HG03025 (cell line): ENCODE measurements at regions not wholly inside any gene's neighbourhood (a gene's known extent, or its start where the extent isn't known, plus 50 kb on each side); places are given as distances from the start of the nearest gene placed in this dataset.

Source experiments
- ATAC-seq: cut with Tn5 transposase; IDR thresholded peaks from one replicate; pipeline ENCODE4 v1.9.1; 2021; ENCODE audit warnings: mild to moderate bottlenecking, moderate library complexity; ENCODE audit not compliant: unreplicated experiment, low FRiP score

GRCh38 chr20:50398821-50399554 is 111.2 kb upstream of the PTPN1 start:
- no peak for ATAC-seq

- ATAC-seq, result no peak
These were observed 110.6 kb upstream of the PTPN1 start for GRCh38 chr20:50399555-50399916.

GRCh38 chr20:50399917-50400704 is 110.1 kb upstream of the PTPN1 start:
- no peak for ATAC-seq

GRCh38 chr20:50400705-50401586 is 109.2 kb upstream of the PTPN1 start:
- no peak for ATAC-seq

- ATAC-seq, result no peak
These were observed 108.4 kb upstream of the PTPN1 start for GRCh38 chr20:50401587-50402418.

GRCh38 chr20:50403565-50404418 is 106.4 kb upstream of the PTPN1 start:
- no peak for ATAC-seq

- no peak for ATAC-seq
These were observed 105.6 kb upstream of the PTPN1 start for GRCh38 chr20:50404419-50405234.

- ATAC-seq, result no peak
These were observed 104.8 kb upstream of the PTPN1 start for GRCh38 chr20:50405235-50405914.

GRCh38 chr20:50405915-50406609 is 104.1 kb upstream of the PTPN1 start:
- no peak for ATAC-seq

- ATAC-seq, result no peak
These were observed 103.5 kb upstream of the PTPN1 start for GRCh38 chr20:50406610-50407136.

GRCh38 chr20:50408526-50409364 is 101.4 kb upstream of the PTPN1 start:
- ATAC-seq, result no peak

- ATAC-seq, result no peak
These were observed 100.7 kb upstream of the PTPN1 start for GRCh38 chr20:50409495-50409894.

GRCh38 chr20:50410343-50410742 is 99.8 kb upstream of the PTPN1 start:
- ATAC-seq, result no peak

GRCh38 chr20:50412069-50412468 is 98.1 kb upstream of the PTPN1 start:
- no peak for ATAC-seq

GRCh38 chr20:50412499-50412898 is 97.7 kb upstream of the PTPN1 start:
- no peak for ATAC-seq

GRCh38 chr20:50413088-50413500 is 97.1 kb upstream of the PTPN1 start:
- no peak for ATAC-seq
